DND-41 (cell line): ENCODE measurements at regions not wholly inside any gene's neighbourhood (a gene's known extent, or its start where the extent isn't known, plus 50 kb on each side); places are given as distances from the start of the nearest gene placed in this dataset.

Experiments used
- EZH2 ChIP-seq: IDR thresholded peaks from 3 replicates; pipeline ENCODE4 v1.6.1; 2012; ENCODE audit warnings: borderline replicate concordance, low read depth, mild to moderate bottlenecking, moderate library complexity, low read length, inconsistent platforms; ENCODE audit not compliant: severe bottlenecking
- TF ChIP-seq, protein P1 (sequence below): IDR thresholded peaks from 2 replicates; pipeline ENCODE4 v1.5.1; 2012; ENCODE audit warnings: borderline replicate concordance, low read length, moderate library complexity, mild to moderate bottlenecking; ENCODE audit not compliant: poor library complexity, severe bottlenecking; ENCODE audit errors: extremely low read depth

DNA sequence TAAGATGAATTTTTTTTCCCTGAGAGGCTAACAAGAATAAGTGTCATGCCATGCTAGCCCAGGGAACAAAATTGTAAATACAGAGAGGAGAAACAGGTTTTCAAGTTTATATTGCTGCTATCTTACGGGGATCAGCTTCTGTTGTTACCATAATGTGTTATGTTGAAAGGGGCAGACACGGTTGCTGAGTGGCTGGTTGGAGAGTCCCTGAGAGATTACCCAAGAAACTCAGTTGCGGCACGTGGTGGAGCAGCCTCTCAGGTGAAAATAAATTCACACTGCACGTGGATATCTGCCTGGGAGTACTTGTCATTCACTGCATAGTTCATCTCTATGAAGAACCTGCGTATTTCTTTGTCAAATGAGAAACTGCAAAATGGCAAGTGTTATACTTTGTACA, 293.6 kb downstream of the TDRD3 start:
- TF ChIP-seq, protein P1, sequence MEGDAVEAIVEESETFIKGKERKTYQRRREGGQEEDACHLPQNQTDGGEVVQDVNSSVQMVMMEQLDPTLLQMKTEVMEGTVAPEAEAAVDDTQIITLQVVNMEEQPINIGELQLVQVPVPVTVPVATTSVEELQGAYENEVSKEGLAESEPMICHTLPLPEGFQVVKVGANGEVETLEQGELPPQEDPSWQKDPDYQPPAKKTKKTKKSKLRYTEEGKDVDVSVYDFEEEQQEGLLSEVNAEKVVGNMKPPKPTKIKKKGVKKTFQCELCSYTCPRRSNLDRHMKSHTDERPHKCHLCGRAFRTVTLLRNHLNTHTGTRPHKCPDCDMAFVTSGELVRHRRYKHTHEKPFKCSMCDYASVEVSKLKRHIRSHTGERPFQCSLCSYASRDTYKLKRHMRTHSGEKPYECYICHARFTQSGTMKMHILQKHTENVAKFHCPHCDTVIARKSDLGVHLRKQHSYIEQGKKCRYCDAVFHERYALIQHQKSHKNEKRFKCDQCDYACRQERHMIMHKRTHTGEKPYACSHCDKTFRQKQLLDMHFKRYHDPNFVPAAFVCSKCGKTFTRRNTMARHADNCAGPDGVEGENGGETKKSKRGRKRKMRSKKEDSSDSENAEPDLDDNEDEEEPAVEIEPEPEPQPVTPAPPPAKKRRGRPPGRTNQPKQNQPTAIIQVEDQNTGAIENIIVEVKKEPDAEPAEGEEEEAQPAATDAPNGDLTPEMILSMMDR, result no peak
- no peak for TF ChIP-seq EZH2
